ENCODE measurements at regions not wholly inside any gene's neighbourhood (a gene's known extent, or its start where the extent isn't known, plus 50 kb on each side); places are given as distances from the start of the nearest gene placed in this dataset.
A peak's percentile ranks its signal among the peaks of the same experiment; 100 is the strongest.

- TF ChIP-seq CTCF (conservative IDR thresholded peaks at IDR 0.05): peak; percentile 46; the same call in 1 of the 2 replicates
- no peak for TF ChIP-seq EZH2 (IDR thresholded peaks at IDR 0.05; ENCODE audit: low read depth)
Measured at GRCh38 chr2:193695367-193695766, 1500.6 kb upstream of the TMEFF2 start.

All from PC-9 (cell line).